Cardiac muscle cell (in vitro differentiated cells and primary cell): ENCODE measurements at regions not wholly inside any gene's neighbourhood (a gene's known extent, or its start where the extent isn't known, plus 50 kb on each side); places are given as distances from the start of the nearest gene placed in this dataset.

ENCODE experiments used
- DNase-seq, 2 donors: peaks; one replicate each; pipeline versions ENCODE4 v3.0.0 to v3.0.0-alpha.2; 2010 to 2017; ENCODE audit warnings: low read depth in 1 of 2, low spot score in 1 of 2
- H3K27ac ChIP-seq: fragments of 200-600 bp; sonication (generic); 2 replicates; pipeline ENCODE4 v1.5.1; 2016
- H3K27me3 ChIP-seq: fragments of 200-600 bp; sonication (generic); 2 replicates; pipeline ENCODE4 v1.6.0; 2016; ENCODE audit warnings: control low read depth
- H3K36me3 ChIP-seq: fragments of 200-600 bp; sonication (generic); 2 replicates; pipeline ENCODE4 v1.5.1; 2016; ENCODE audit warnings: control low read depth
- H3K4me1 ChIP-seq: fragments of 200-600 bp; sonication (generic); 2 replicates; pipeline ENCODE4 v1.8.1; 2017; ENCODE audit warnings: low read depth, mild to moderate bottlenecking, mixed run types
- H3K4me3 ChIP-seq: fragments of 200-600 bp; sonication (generic); 2 replicates; pipeline ENCODE4 v1.5.1; 2016; ENCODE audit warnings: mild to moderate bottlenecking
- H3K9me3 ChIP-seq: fragments of 200-600 bp; sonication (generic); 2 replicates; pipeline ENCODE4 v1.5.1; 2017; ENCODE audit warnings: low read depth, mild to moderate bottlenecking, control low read depth
- CTCF ChIP-seq: IDR thresholded peaks from 2 replicates; pipeline ENCODE4 v1.5.1; 2012; ENCODE audit warnings: low read depth, mild to moderate bottlenecking, low read length

GRCh38 chr11:44380009-44380313 lies 70.0 kb upstream of the ALX4 start:
- Histone ChIP-seq H3K36me3 (no peaks in the 10 kb centered on the region), H3K4me1 (no peaks in the 10 kb centered on the region), H3K27me3 (no peaks in the 10 kb centered on the region), H3K4me3 (no peak overlapping the region), H3K27ac (no peak overlapping the region), H3K9me3 (no peaks in the 10 kb centered on the region)
- TF ChIP-seq CTCF: no peak
- DNase-seq: no peak

GRCh38 chr11:44380820-44381219 lies 70.9 kb upstream of the ALX4 start:
- no peak for DNase-seq
- no peak for TF ChIP-seq CTCF
- H3K4me3 ChIP-seq: no peak overlapping the region
- no peaks in the 10 kb centered on the region for H3K36me3 ChIP-seq
- no peaks in the 10 kb centered on the region for H3K9me3 ChIP-seq
- no peaks in the 10 kb centered on the region for H3K27me3 ChIP-seq
- no peak overlapping the region for H3K27ac ChIP-seq
- no peaks in the 10 kb centered on the region for H3K4me1 ChIP-seq

GRCh38 chr11:44381261-44381660 lies 71.3 kb upstream of the ALX4 start:
- Histone ChIP-seq H3K4me3 (no peak overlapping the region), H3K27me3 (no peaks in the 10 kb centered on the region), H3K4me1 (no peaks in the 10 kb centered on the region), H3K9me3 (no peaks in the 10 kb centered on the region), H3K36me3 (no peaks in the 10 kb centered on the region), H3K27ac (no peak overlapping the region)
- no peak for DNase-seq
- no peak for TF ChIP-seq CTCF

GRCh38 chr11:44382118-44382517 lies 72.2 kb upstream of the ALX4 start:
- Histone ChIP-seq H3K4me3 (no peak overlapping the region), H3K9me3 (no peaks in the 10 kb centered on the region), H3K27ac (no peak overlapping the region), H3K27me3 (no peaks in the 10 kb centered on the region), H3K36me3 (no peaks in the 10 kb centered on the region), H3K4me1 (no peaks in the 10 kb centered on the region)
- no peak for TF ChIP-seq CTCF
- no peak for DNase-seq

GRCh38 chr11:44382656-44383240 lies 72.8 kb upstream of the ALX4 start:
- H3K27me3 ChIP-seq: no peaks in the 10 kb centered on the region
- TF ChIP-seq CTCF: no peak
- no peak for DNase-seq
- no peaks in the 10 kb centered on the region for H3K36me3 ChIP-seq
- no peak overlapping the region for H3K27ac ChIP-seq
- H3K9me3 ChIP-seq: no peaks in the 10 kb centered on the region
- H3K4me1 ChIP-seq: no peaks in the 10 kb centered on the region
- no peak overlapping the region for H3K4me3 ChIP-seq

- Histone ChIP-seq H3K36me3 (no peaks in the 10 kb centered on the region), H3K4me1 (no peaks in the 10 kb centered on the region), H3K9me3 (no peaks in the 10 kb centered on the region), H3K4me3 (no peak overlapping the region), H3K27ac (no peak overlapping the region), H3K27me3 (no peaks in the 10 kb centered on the region)
- no peak for DNase-seq
- TF ChIP-seq CTCF: no peak
Observed at GRCh38 chr11:44383246-44383645, 73.3 kb upstream of the ALX4 start.
